Neural cell (in vitro differentiated cells): ENCODE measurements at regions not wholly inside any gene's neighbourhood (a gene's known extent, or its start where the extent isn't known, plus 50 kb on each side); places are given as distances from the start of the nearest gene placed in this dataset.

Experiments
- H2AFZ ChIP-seq: fragments of 200-600, 300-800 bp; sonication (generic), shearing (Covaris generic); 2 replicates; pipeline ENCODE4 v1.6.0; 2014; ENCODE audit warnings: low read depth, mild to moderate bottlenecking, antibody characterized with exemption, low read length, moderate library complexity
- H3F3A ChIP-seq: fragments of 200-600 bp; shearing (Covaris generic); 2 replicates; pipeline ENCODE4 v1.6.1; 2016; ENCODE audit warnings: mild to moderate bottlenecking, moderate library complexity, mixed read lengths, antibody characterized with exemption, low read length; ENCODE audit not compliant: insufficient read depth, poor library complexity, severe bottlenecking
- H3K27ac ChIP-seq: fragments of 200-600, 300-800 bp; sonication (generic), shearing (Covaris generic); 2 replicates; pipeline ENCODE4 v1.5.1; 2014; ENCODE audit warnings: mild to moderate bottlenecking, low read length, moderate library complexity
- H3K27me3 ChIP-seq: fragments of 300-800, 200-600 bp; sonication (generic), shearing (Covaris generic); 2 replicates; pipeline ENCODE4 v1.6.0; 2014; ENCODE audit warnings: mild to moderate bottlenecking, low read depth, low read length, moderate library complexity; ENCODE audit not compliant: insufficient read depth
- H3K36me3 ChIP-seq: fragments of 300-800, 200-600 bp; sonication (generic), shearing (Covaris generic); 2 replicates; pipeline ENCODE4 v1.5.1; 2014; ENCODE audit warnings: mild to moderate bottlenecking, antibody characterized with exemption, low read length, moderate library complexity; ENCODE audit not compliant: insufficient read depth
- H3K4me2 ChIP-seq: fragments of 300-800, 200-600 bp; sonication (generic), shearing (Covaris generic); 2 replicates; pipeline ENCODE4 v1.6.0; 2014; ENCODE audit warnings: mild to moderate bottlenecking, low read length
- H3K4me3 ChIP-seq: fragments of 300-800, 200-600 bp; sonication (generic), shearing (Covaris generic); 2 replicates; pipeline ENCODE4 v1.5.1; 2014; ENCODE audit warnings: mild to moderate bottlenecking, low read length, moderate library complexity
- H3K79me2 ChIP-seq: fragments of 200-600 bp; shearing (Covaris generic); replicated peaks from 2 replicates; pipeline ENCODE4 v1.6.0; 2014; ENCODE audit warnings: mild to moderate bottlenecking, low read length, moderate library complexity; ENCODE audit not compliant: insufficient read depth
- H3K9ac ChIP-seq: fragments of 300-800, 200-600 bp; sonication (generic), shearing (Covaris generic); 2 replicates; pipeline ENCODE4 v1.6.1; 2016; ENCODE audit warnings: mild to moderate bottlenecking, low read length, mixed read lengths
- H3K9me2 ChIP-seq: fragments of 200-600 bp; shearing (Covaris generic); 2 replicates; pipeline ENCODE4 v1.6.1; 2016; ENCODE audit warnings: mild to moderate bottlenecking, low read length, mixed read lengths; ENCODE audit not compliant: insufficient read depth
- H3K9me3 ChIP-seq: fragments of 200-600, 300-800 bp; sonication (generic), shearing (Covaris generic); 2 replicates; pipeline ENCODE4 v1.6.1; 2016; ENCODE audit warnings: mild to moderate bottlenecking, mixed run types, low read length, moderate library complexity, mixed read lengths
- H4K20me1 ChIP-seq: fragments of 200-600 bp; shearing (Covaris generic); 2 replicates; pipeline ENCODE4 v1.6.1; 2016; ENCODE audit warnings: mild to moderate bottlenecking, mixed run types; ENCODE audit not compliant: insufficient read depth
- CTCF ChIP-seq: fragments of 450-650 bp; IDR thresholded peaks from 2 replicates; pipeline ENCODE4 v1.5.1; 2014; ENCODE audit warnings: antibody characterized with exemption, mild to moderate bottlenecking, moderate library complexity; ENCODE audit not compliant: poor library complexity, severe bottlenecking
- EP300 ChIP-seq: fragments of 450-650 bp; conservative IDR thresholded peaks from 2 replicates; pipeline ENCODE4 v1.6.1; 2014; ENCODE audit warnings: antibody characterized with exemption, mild to moderate bottlenecking, moderate library complexity; ENCODE audit not compliant: poor library complexity, severe bottlenecking
- EZH2 ChIP-seq: fragments of 200-600, 300-800 bp; shearing (Covaris generic), sonication (generic); IDR thresholded peaks from 2 replicates; pipeline ENCODE4 v1.6.1; 2014; ENCODE audit warnings: antibody characterized with exemption, low read length, borderline replicate concordance, mild to moderate bottlenecking; ENCODE audit not compliant: insufficient read depth, poor library complexity, severe bottlenecking
- MXI1 ChIP-seq: fragments of 450-650 bp; conservative IDR thresholded peaks from 2 replicates; pipeline ENCODE4 v1.6.1; 2014; ENCODE audit warnings: antibody characterized with exemption, mild to moderate bottlenecking; ENCODE audit not compliant: poor library complexity, severe bottlenecking
- POLR2AphosphoS5 ChIP-seq: IDR thresholded peaks from 2 replicates; pipeline ENCODE4 v1.6.1; 2012
- RAD21 ChIP-seq: fragments of 450-650 bp; conservative IDR thresholded peaks from 2 replicates; pipeline ENCODE4 v1.6.1; 2014; ENCODE audit warnings: antibody characterized with exemption, mild to moderate bottlenecking, moderate library complexity
- REST ChIP-seq: IDR thresholded peaks from 2 replicates; pipeline ENCODE4 v1.6.1; 2012; ENCODE audit warnings: borderline replicate concordance
- SMC3 ChIP-seq: fragments of 450-650 bp; conservative IDR thresholded peaks from 2 replicates; pipeline ENCODE4 v1.6.1; 2014; ENCODE audit warnings: antibody characterized with exemption, mild to moderate bottlenecking, moderate library complexity; ENCODE audit not compliant: poor library complexity
- TAF1 ChIP-seq: IDR thresholded peaks from 2 replicates; pipeline ENCODE4 v1.6.1; 2012; ENCODE audit warnings: low read depth

- no peaks in the 10 kb centered on the region for H3F3A ChIP-seq
- no peak overlapping the region for H3K4me3 ChIP-seq
- no peaks in the 10 kb centered on the region for H3K79me2 ChIP-seq
- H3K36me3 ChIP-seq, result no peaks in the 10 kb centered on the region
- no peak overlapping the region for H3K9ac ChIP-seq
- no peak overlapping the region for H3K4me2 ChIP-seq
- H3K27ac ChIP-seq, result no peak overlapping the region
- no peaks in the 10 kb centered on the region for H3K9me3 ChIP-seq
- no peaks in the 10 kb centered on the region for H4K20me1 ChIP-seq
- no peak for TF ChIP-seq TAF1
- no peak for TF ChIP-seq SMC3
- no peak for TF ChIP-seq EP300
- TF ChIP-seq MXI1, result no peak
- TF ChIP-seq POLR2AphosphoS5, result no peak
- TF ChIP-seq RAD21, result no peak
- TF ChIP-seq CTCF, result no peak
- no peak for TF ChIP-seq EZH2
- TF ChIP-seq REST, result no peak
- H2AFZ ChIP-seq, result no peak overlapping the region
- H3K27me3 ChIP-seq, result no peaks in the 10 kb centered on the region
- no peaks in the 10 kb centered on the region for H3K9me2 ChIP-seq
These were observed 121.7 kb downstream of the GLRX3 start for GRCh38 chr10:130257897-130258296.

GRCh38 chr10:130259380-130259779, 123.2 kb downstream of the GLRX3 start:
- Histone ChIP-seq H3K9me3 (no peaks in the 10 kb centered on the region), H3K27me3 (no peaks in the 10 kb centered on the region), H3K4me2 (no peak overlapping the region), H3F3A (no peaks in the 10 kb centered on the region), H3K27ac (no peak overlapping the region), H3K79me2 (no peaks in the 10 kb centered on the region), H3K9ac (no peak overlapping the region), H3K9me2 (no peaks in the 10 kb centered on the region), H2AFZ (no peak overlapping the region), H3K4me3 (no peak overlapping the region), H3K36me3 (no peaks in the 10 kb centered on the region), H4K20me1 (no peaks in the 10 kb centered on the region)
- TF ChIP-seq POLR2AphosphoS5 (no peak), EP300 (no peak), EZH2 (no peak)

GRCh38 chr10:130261306-130261705, 125.1 kb downstream of the GLRX3 start:
- Histone ChIP-seq H3K27me3 (no peaks in the 10 kb centered on the region), H3K4me2 (no peak overlapping the region)

More at GRCh38 chr10:130261306-130261705, 125.1 kb downstream of the GLRX3 start:
- H3K4me3 ChIP-seq, result no peak overlapping the region
- H4K20me1 ChIP-seq, result no peaks in the 10 kb centered on the region
- no peak overlapping the region for H2AFZ ChIP-seq
- no peak overlapping the region for H3K27ac ChIP-seq
- no peaks in the 10 kb centered on the region for H3K9me3 ChIP-seq
- H3F3A ChIP-seq, result no peaks in the 10 kb centered on the region
- H3K9me2 ChIP-seq, result no peaks in the 10 kb centered on the region
- H3K36me3 ChIP-seq, result no peaks in the 10 kb centered on the region
- H3K9ac ChIP-seq, result no peak overlapping the region
- TF ChIP-seq EP300, result no peak
- TF ChIP-seq MXI1, result no peak
- TF ChIP-seq CTCF, result no peak
- TF ChIP-seq RAD21, result no peak
- no peak for TF ChIP-seq TAF1
- no peak for TF ChIP-seq EZH2
- TF ChIP-seq SMC3, result no peak
- TF ChIP-seq POLR2AphosphoS5, result no peak
- no peak for TF ChIP-seq REST
- no peaks in the 10 kb centered on the region for H3K79me2 ChIP-seq
